Forelimb muscle (tissue), 1 donor: ENCODE measurements at regions not wholly inside any gene's neighbourhood (a gene's known extent, or its start where the extent isn't known, plus 50 kb on each side); places are given as distances from the start of the nearest gene placed in this dataset.

ENCODE experiments used
- DNase-seq: peaks from one replicate; pipeline ENCODE4 v3.0.0-alpha.2; 2013; ENCODE audit warnings: low read depth

- DNase-seq = no peak
Measured at GRCh38 chr14:54127526-54127925, 170.9 kb upstream of the BMP4 start.

- DNase-seq = no peak
Measured at GRCh38 chr14:54129850-54130640, 173.4 kb upstream of the BMP4 start.

GRCh38 chr14:54132496-54132895, 175.9 kb upstream of the BMP4 start:
- no peak for DNase-seq

GRCh38 chr14:54133896-54134295, 177.3 kb upstream of the BMP4 start:
- DNase-seq = no peak

GRCh38 chr14:54135804-54136280, 179.2 kb upstream of the BMP4 start:
- DNase-seq = no peak

- DNase-seq = no peak
Measured at GRCh38 chr14:54136894-54137613, 180.4 kb upstream of the BMP4 start.

GRCh38 chr14:54137614-54137961, 181.0 kb upstream of the BMP4 start:
- DNase-seq = no peak

- DNase-seq = no peak
Measured at GRCh38 chr14:54138024-54138353, 181.4 kb upstream of the BMP4 start.

- no peak for DNase-seq
Measured at GRCh38 chr14:54138354-54139038, 181.9 kb upstream of the BMP4 start.

GRCh38 chr14:54140551-54140950, 183.9 kb upstream of the BMP4 start:
- DNase-seq = no peak

- no peak for DNase-seq
Measured at GRCh38 chr14:54146601-54147000, 190.0 kb upstream of the BMP4 start.

GRCh38 chr14:54147282-54147681, 190.7 kb upstream of the BMP4 start:
- no peak for DNase-seq

GRCh38 chr14:54147758-54148157, 191.1 kb upstream of the BMP4 start:
- DNase-seq = no peak

GRCh38 chr14:54148251-54148650, 191.6 kb upstream of the BMP4 start:
- DNase-seq = no peak

- no peak for DNase-seq
Measured at GRCh38 chr14:54152351-54152750, 195.7 kb upstream of the BMP4 start.

GRCh38 chr14:54166049-54166950, 209.7 kb upstream of the BMP4 start:
- DNase-seq = no peak

- DNase-seq = no peak
Measured at GRCh38 chr14:54168489-54168888, 211.9 kb upstream of the BMP4 start.

GRCh38 chr14:54169254-54169924, 212.8 kb upstream of the BMP4 start:
- no peak for DNase-seq

- no peak for DNase-seq
Measured at GRCh38 chr14:54170301-54170700, 213.7 kb upstream of the BMP4 start.

- no peak for DNase-seq
Measured at GRCh38 chr14:54172114-54172513, 215.5 kb upstream of the BMP4 start.

GRCh38 chr14:54172562-54172961, 215.9 kb upstream of the BMP4 start:
- DNase-seq = no peak
